Central memory CD8-positive, alpha-beta T cell (primary cell): ENCODE measurements at regions not wholly inside any gene's neighbourhood (a gene's known extent, or its start where the extent isn't known, plus 50 kb on each side); places are given as distances from the start of the nearest gene placed in this dataset.

ENCODE experiments used
- ATAC-seq: fragments of 150-1000 bp; cut with Tn5 transposase; replicated peaks from 2 replicates; pipeline ENCODE4 v1.10.0; 2022; ENCODE audit warnings: mild to moderate bottlenecking, moderate FRiP score, moderate number of reproducible peaks; ENCODE audit not compliant: poor library complexity, severe bottlenecking; ENCODE audit errors: extremely low read depth
- DNase-seq, 2 donors: peaks; one replicate each; pipeline ENCODE4 v3.0.0; 2021; ENCODE audit warnings: low spot score in 2 of 2
- H3K27ac Mint-ChIP-seq: one replicate; pipeline ENCODE4 v1.8.0; 2022; ENCODE audit warnings: low read depth, mild to moderate bottlenecking, moderate library complexity, mixed read lengths
- H3K27me3 Mint-ChIP-seq: one replicate; pipeline ENCODE4 v1.8.0; 2022; ENCODE audit warnings: mixed read lengths
- H3K36me3 Mint-ChIP-seq: one replicate; pipeline ENCODE4 v1.8.0; 2022; ENCODE audit warnings: mild to moderate bottlenecking, moderate library complexity, mixed read lengths; ENCODE audit not compliant: insufficient read depth
- H3K4me1 Mint-ChIP-seq: one replicate; pipeline ENCODE4 v1.8.0; 2022; ENCODE audit warnings: mixed read lengths
- H3K4me3 Mint-ChIP-seq: one replicate; pipeline ENCODE4 v1.8.0; 2022; ENCODE audit warnings: mild to moderate bottlenecking, moderate library complexity, mixed read lengths
- H3K9me3 Mint-ChIP-seq: one replicate; pipeline ENCODE4 v1.8.0; 2022; ENCODE audit warnings: mixed read lengths

- H3K4me1 Mint-ChIP-seq, result no peaks in the 10 kb centered on the region
- no peak for DNase-seq
- ATAC-seq, result no peak
- peaks cover 7% of the 10 kb centered on the region for H3K27me3 Mint-ChIP-seq
- no peaks in the 10 kb centered on the region for H3K36me3 Mint-ChIP-seq
- H3K4me3 Mint-ChIP-seq, result no peak overlapping the region
- H3K27ac Mint-ChIP-seq, result no peak overlapping the region
- no peaks in the 10 kb centered on the region for H3K9me3 Mint-ChIP-seq
These were observed 130.5 kb downstream of the MED15 start for GRCh38 chr22:20637750-20638506.

GRCh38 chr22:20638507-20638870 is 131.1 kb downstream of the MED15 start:
- H3K4me3 Mint-ChIP-seq, result no peak overlapping the region
- ATAC-seq (no peak), DNase-seq (no peak)
- no peak overlapping the region for H3K27ac Mint-ChIP-seq
- H3K36me3 Mint-ChIP-seq, result no peaks in the 10 kb centered on the region
- peaks cover 1% of the 10 kb centered on the region for H3K27me3 Mint-ChIP-seq
- no peaks in the 10 kb centered on the region for H3K9me3 Mint-ChIP-seq
- no peaks in the 10 kb centered on the region for H3K4me1 Mint-ChIP-seq

- Mint-ChIP-seq H3K27me3 (no peaks in the 10 kb centered on the region), H3K36me3 (no peaks in the 10 kb centered on the region), H3K4me1 (no peaks in the 10 kb centered on the region), H3K27ac (no peak overlapping the region), H3K4me3 (no peak overlapping the region), H3K9me3 (no peaks in the 10 kb centered on the region)
- no peak for ATAC-seq
- DNase-seq, result no peak
These were observed 131.9 kb downstream of the MED15 start for GRCh38 chr22:20639343-20639742.

GRCh38 chr22:20639750-20640149 is 132.3 kb downstream of the MED15 start:
- no peak for ATAC-seq
- Mint-ChIP-seq H3K36me3 (no peaks in the 10 kb centered on the region), H3K27me3 (no peaks in the 10 kb centered on the region), H3K9me3 (no peaks in the 10 kb centered on the region), H3K4me1 (no peaks in the 10 kb centered on the region), H3K4me3 (no peak overlapping the region), H3K27ac (no peak overlapping the region)
- no peak for DNase-seq

GRCh38 chr22:20641198-20641892 is 132.6 kb upstream of the SERPIND1 start:
- no peak for ATAC-seq
- no peak overlapping the region for H3K27ac Mint-ChIP-seq
- DNase-seq, result no peak
- no peaks in the 10 kb centered on the region for H3K27me3 Mint-ChIP-seq
- no peak overlapping the region for H3K4me3 Mint-ChIP-seq
- no peaks in the 10 kb centered on the region for H3K36me3 Mint-ChIP-seq
- H3K4me1 Mint-ChIP-seq, result no peaks in the 10 kb centered on the region
- H3K9me3 Mint-ChIP-seq, result no peaks in the 10 kb centered on the region

- Mint-ChIP-seq H3K4me3 (no peak overlapping the region), H3K27ac (no peak overlapping the region), H3K9me3 (no peaks in the 10 kb centered on the region), H3K4me1 (no peaks in the 10 kb centered on the region), H3K36me3 (no peaks in the 10 kb centered on the region), H3K27me3 (no peaks in the 10 kb centered on the region)
- DNase-seq (no peak), ATAC-seq (no peak)
These were observed 131.9 kb upstream of the SERPIND1 start for GRCh38 chr22:20641919-20642579.

GRCh38 chr22:20642668-20643179 is 131.2 kb upstream of the SERPIND1 start:
- no peaks in the 10 kb centered on the region for H3K36me3 Mint-ChIP-seq
- H3K4me1 Mint-ChIP-seq, result no peaks in the 10 kb centered on the region
- H3K27me3 Mint-ChIP-seq, result no peaks in the 10 kb centered on the region
- no peak overlapping the region for H3K4me3 Mint-ChIP-seq
- no peaks in the 10 kb centered on the region for H3K9me3 Mint-ChIP-seq
- H3K27ac Mint-ChIP-seq, result no peak overlapping the region
- DNase-seq (no peak), ATAC-seq (no peak)

GRCh38 chr22:20644071-20644642 is 129.8 kb upstream of the SERPIND1 start:
- Mint-ChIP-seq H3K9me3 (no peaks in the 10 kb centered on the region), H3K36me3 (no peaks in the 10 kb centered on the region), H3K4me3 (no peak overlapping the region), H3K27ac (no peak overlapping the region), H3K4me1 (no peaks in the 10 kb centered on the region), H3K27me3 (no peaks in the 10 kb centered on the region)
- ATAC-seq, result no peak
- DNase-seq, result no peak

GRCh38 chr22:20645954-20646353 is 128.0 kb upstream of the SERPIND1 start:
- no peak overlapping the region for H3K4me3 Mint-ChIP-seq
- DNase-seq (no peak), ATAC-seq (no peak)
- no peaks in the 10 kb centered on the region for H3K9me3 Mint-ChIP-seq
- H3K27me3 Mint-ChIP-seq, result no peaks in the 10 kb centered on the region
- H3K4me1 Mint-ChIP-seq, result no peaks in the 10 kb centered on the region
- H3K27ac Mint-ChIP-seq, result no peak overlapping the region
- no peaks in the 10 kb centered on the region for H3K36me3 Mint-ChIP-seq

GRCh38 chr22:20646415-20646814 is 127.5 kb upstream of the SERPIND1 start:
- no peaks in the 10 kb centered on the region for H3K4me1 Mint-ChIP-seq
- ATAC-seq, result no peak
- DNase-seq, result no peak
- no peaks in the 10 kb centered on the region for H3K36me3 Mint-ChIP-seq
- no peak overlapping the region for H3K27ac Mint-ChIP-seq
- no peaks in the 10 kb centered on the region for H3K9me3 Mint-ChIP-seq
- no peak overlapping the region for H3K4me3 Mint-ChIP-seq
- no peaks in the 10 kb centered on the region for H3K27me3 Mint-ChIP-seq

- H3K27ac Mint-ChIP-seq, result no peak overlapping the region
- H3K27me3 Mint-ChIP-seq, result no peaks in the 10 kb centered on the region
- no peak for DNase-seq
- no peak overlapping the region for H3K4me3 Mint-ChIP-seq
- no peaks in the 10 kb centered on the region for H3K9me3 Mint-ChIP-seq
- H3K4me1 Mint-ChIP-seq, result no peaks in the 10 kb centered on the region
- ATAC-seq, result no peak
- H3K36me3 Mint-ChIP-seq, result no peaks in the 10 kb centered on the region
These were observed 127.0 kb upstream of the SERPIND1 start for GRCh38 chr22:20646906-20647305.

GRCh38 chr22:20647586-20648305 is 126.2 kb upstream of the SERPIND1 start:
- ATAC-seq (no peak), DNase-seq (no peak)
- Mint-ChIP-seq H3K4me3 (no peak overlapping the region), H3K27ac (no peak overlapping the region), H3K36me3 (no peaks in the 10 kb centered on the region), H3K27me3 (no peaks in the 10 kb centered on the region), H3K4me1 (no peaks in the 10 kb centered on the region), H3K9me3 (no peaks in the 10 kb centered on the region)
